LNCAP (cell line): ENCODE measurements at regions not wholly inside any gene's neighbourhood (a gene's known extent, or its start where the extent isn't known, plus 50 kb on each side); places are given as distances from the start of the nearest gene placed in this dataset.

Experiments
- CTCF ChIP-seq: fragments of 450-650 bp; IDR thresholded peaks from 2 replicates; pipeline ENCODE4 v1.5.1; 2017; ENCODE audit warnings: mild to moderate bottlenecking

- TF ChIP-seq CTCF: no peak
Observed at GRCh38 chr9:103485138-103485537, 490.0 kb downstream of the CYLC2 start.

- TF ChIP-seq CTCF: no peak
Observed at GRCh38 chr9:103514767-103515166, 519.6 kb downstream of the CYLC2 start.

- no peak for TF ChIP-seq CTCF
Observed at GRCh38 chr9:103522409-103522808, 527.3 kb downstream of the CYLC2 start.

GRCh38 chr9:103530934-103531333 is 535.8 kb downstream of the CYLC2 start:
- no peak for TF ChIP-seq CTCF

GRCh38 chr9:103533318-103533717 is 538.2 kb downstream of the CYLC2 start:
- no peak for TF ChIP-seq CTCF

GRCh38 chr9:103537426-103537825 is 542.3 kb downstream of the CYLC2 start:
- no peak for TF ChIP-seq CTCF

- TF ChIP-seq CTCF: no peak
Observed at GRCh38 chr9:103545260-103545659, 548.8 kb upstream of the SMC2 start.

- no peak for TF ChIP-seq CTCF
Observed at GRCh38 chr9:103552712-103553111, 541.4 kb upstream of the SMC2 start.
